SU-DHL-6 (cell line): ENCODE measurements at regions not wholly inside any gene's neighbourhood (a gene's known extent, or its start where the extent isn't known, plus 50 kb on each side); places are given as distances from the start of the nearest gene placed in this dataset.

Experiments
- H2AFZ ChIP-seq: fragments of 200-600 bp; sonication (generic); 2 replicates; pipeline ENCODE4 v1.6.1; 2014; ENCODE audit warnings: low read depth, mild to moderate bottlenecking, moderate library complexity, mixed read lengths, antibody characterized with exemption, low read length; ENCODE audit not compliant: severe bottlenecking
- H3F3A ChIP-seq: fragments of 200-600 bp; shearing (Covaris generic); 2 replicates; pipeline ENCODE4 v1.6.0; 2016; ENCODE audit warnings: antibody characterized with exemption, mild to moderate bottlenecking; ENCODE audit not compliant: insufficient read depth
- H3K27ac ChIP-seq: fragments of 200-600 bp; sonication (generic); 2 replicates; pipeline ENCODE4 v1.5.1; 2016; ENCODE audit warnings: low read depth, mild to moderate bottlenecking, low read length, moderate library complexity, mixed read lengths
- H3K27me3 ChIP-seq: fragments of 200-600 bp; sonication (generic), shearing (Covaris generic); 2 replicates; pipeline ENCODE4 v1.6.0; 2014; ENCODE audit warnings: mild to moderate bottlenecking, low read length
- H3K36me3 ChIP-seq: fragments of 200-600 bp; sonication (generic); 2 replicates; pipeline ENCODE4 v1.6.1; 2014; ENCODE audit warnings: mild to moderate bottlenecking, low read length, mixed read lengths
- H3K4me2 ChIP-seq: fragments of 300-600, 200-600 bp; shearing (Covaris generic), sonication (generic); 2 replicates; pipeline ENCODE4 v1.6.0; 2014; ENCODE audit warnings: low read length, low read depth, mild to moderate bottlenecking; ENCODE audit not compliant: poor library complexity, severe bottlenecking
- H3K4me3 ChIP-seq: fragments of 200-600 bp; sonication (generic); 2 replicates; pipeline ENCODE4 v1.5.1; 2014; ENCODE audit warnings: antibody characterized with exemption, low read length, mild to moderate bottlenecking, mixed read lengths; ENCODE audit not compliant: insufficient read depth, poor library complexity, severe bottlenecking
- H3K79me2 ChIP-seq: fragments of 200-600 bp; sonication (generic); 2 replicates; pipeline ENCODE4 v1.6.1; 2014; ENCODE audit warnings: mild to moderate bottlenecking, low read length, moderate library complexity; ENCODE audit not compliant: insufficient read depth
- H3K9ac ChIP-seq: fragments of 200-600 bp; sonication (generic); 2 replicates; pipeline ENCODE4 v1.7.0; 2014; ENCODE audit warnings: mild to moderate bottlenecking, low read length
- H3K9me2 ChIP-seq: fragments of 200-600 bp; sonication (generic); replicated peaks from 2 replicates; pipeline ENCODE4 v1.6.1; 2014; ENCODE audit warnings: low read length; ENCODE audit not compliant: insufficient read depth
- H3K9me3 ChIP-seq: fragments of 200-600 bp; sonication (generic); 2 replicates; pipeline ENCODE4 v1.6.1; 2014; ENCODE audit warnings: low read length, mixed read lengths; ENCODE audit not compliant: insufficient read depth
- H4K20me1 ChIP-seq: fragments of 200-600 bp; sonication (generic); 2 replicates; pipeline ENCODE4 v1.6.1; 2014; ENCODE audit warnings: low read depth, mild to moderate bottlenecking, antibody characterized with exemption, low read length, moderate library complexity, mixed read lengths
- EZH2phosphoT487 ChIP-seq: fragments of 200-600 bp; sonication (generic), shearing (Covaris generic); conservative IDR thresholded peaks from 2 replicates; pipeline ENCODE4 v1.6.1; 2018; ENCODE audit warnings: mild to moderate bottlenecking, antibody characterized with exemption, low read length, moderate library complexity, mixed read lengths
- TF ChIP-seq, protein P1 (sequence below): fragments of 200-600 bp; sonication (generic); IDR thresholded peaks from one replicate; pipeline ENCODE4 v1.5.1; 2017; ENCODE audit warnings: antibody characterized with exemption, mild to moderate bottlenecking, low read length, moderate library complexity; ENCODE audit not compliant: insufficient read depth, poor library complexity, severe bottlenecking

DNA sequence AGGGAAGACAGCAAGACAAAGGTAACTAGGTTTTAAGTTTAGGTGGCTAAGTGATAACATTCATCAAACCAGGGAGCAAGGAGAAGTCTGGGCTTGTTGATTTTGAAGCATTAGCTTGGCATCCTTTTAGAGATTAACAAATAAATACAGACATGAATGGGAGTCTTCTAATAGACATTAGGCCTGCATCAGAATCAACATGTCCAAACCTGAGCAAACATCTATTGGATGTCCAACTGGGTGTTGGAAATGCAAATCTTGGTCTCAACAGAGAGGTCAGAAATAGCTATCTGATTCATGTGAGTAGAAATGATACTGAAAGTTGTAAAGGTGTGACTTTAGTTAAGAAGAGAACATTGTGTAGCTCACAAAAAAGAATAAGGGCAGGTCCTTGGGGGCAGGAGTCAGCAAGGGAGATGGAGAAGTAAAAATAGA lies 85.5 kb upstream of the RND3 start:
- Histone ChIP-seq H3K9me3 (no peaks in the 10 kb centered on the region), H4K20me1 (no peaks in the 10 kb centered on the region), H3K9ac (no peak overlapping the region), H3K27ac (no peak overlapping the region), H2AFZ (no peak overlapping the region), H3F3A (no peaks in the 10 kb centered on the region), H3K9me2 (no peaks in the 10 kb centered on the region), H3K4me3 (no peak overlapping the region), H3K36me3 (no peaks in the 10 kb centered on the region), H3K27me3 (no peaks in the 10 kb centered on the region), H3K79me2 (no peaks in the 10 kb centered on the region), H3K4me2 (no peak overlapping the region)
- TF ChIP-seq EZH2phosphoT487, result no peak
- TF ChIP-seq, protein P1, sequence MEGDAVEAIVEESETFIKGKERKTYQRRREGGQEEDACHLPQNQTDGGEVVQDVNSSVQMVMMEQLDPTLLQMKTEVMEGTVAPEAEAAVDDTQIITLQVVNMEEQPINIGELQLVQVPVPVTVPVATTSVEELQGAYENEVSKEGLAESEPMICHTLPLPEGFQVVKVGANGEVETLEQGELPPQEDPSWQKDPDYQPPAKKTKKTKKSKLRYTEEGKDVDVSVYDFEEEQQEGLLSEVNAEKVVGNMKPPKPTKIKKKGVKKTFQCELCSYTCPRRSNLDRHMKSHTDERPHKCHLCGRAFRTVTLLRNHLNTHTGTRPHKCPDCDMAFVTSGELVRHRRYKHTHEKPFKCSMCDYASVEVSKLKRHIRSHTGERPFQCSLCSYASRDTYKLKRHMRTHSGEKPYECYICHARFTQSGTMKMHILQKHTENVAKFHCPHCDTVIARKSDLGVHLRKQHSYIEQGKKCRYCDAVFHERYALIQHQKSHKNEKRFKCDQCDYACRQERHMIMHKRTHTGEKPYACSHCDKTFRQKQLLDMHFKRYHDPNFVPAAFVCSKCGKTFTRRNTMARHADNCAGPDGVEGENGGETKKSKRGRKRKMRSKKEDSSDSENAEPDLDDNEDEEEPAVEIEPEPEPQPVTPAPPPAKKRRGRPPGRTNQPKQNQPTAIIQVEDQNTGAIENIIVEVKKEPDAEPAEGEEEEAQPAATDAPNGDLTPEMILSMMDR, result no peak

DNA sequence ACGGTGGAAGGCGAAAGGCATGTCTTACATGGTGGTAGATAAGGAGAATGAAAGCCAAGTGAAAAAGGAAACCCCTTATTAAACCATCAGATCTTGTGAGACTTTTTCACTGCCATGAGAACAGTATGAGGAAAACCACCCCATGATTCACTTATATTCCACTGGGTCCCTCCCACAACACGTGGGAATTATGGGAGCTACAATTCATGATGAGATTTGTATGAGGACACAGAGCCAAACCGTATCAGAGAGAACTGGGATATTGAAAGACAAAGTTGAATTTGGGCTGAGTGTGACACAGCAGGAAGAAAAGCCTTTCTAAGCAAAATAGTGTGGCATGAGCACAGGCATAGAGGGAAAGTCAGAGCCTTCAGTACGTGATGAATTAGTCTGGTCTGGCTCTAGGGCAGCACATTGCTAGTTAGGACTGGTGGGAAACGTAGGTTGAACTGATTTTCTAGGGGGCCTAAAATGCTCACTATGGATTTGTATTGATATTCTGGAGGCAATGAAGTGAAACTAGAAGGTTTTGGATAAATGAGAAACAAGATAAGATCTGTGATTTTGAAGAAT lies 84.8 kb upstream of the RND3 start:
- H3K27ac ChIP-seq, result no peak overlapping the region
- H3K9me2 ChIP-seq, result no peaks in the 10 kb centered on the region
- H2AFZ ChIP-seq, result no peak overlapping the region
- H3F3A ChIP-seq, result no peaks in the 10 kb centered on the region
- H3K4me3 ChIP-seq, result no peak overlapping the region
- no peaks in the 10 kb centered on the region for H3K36me3 ChIP-seq
- H3K9ac ChIP-seq, result no peak overlapping the region
- no peaks in the 10 kb centered on the region for H4K20me1 ChIP-seq
- no peaks in the 10 kb centered on the region for H3K79me2 ChIP-seq
- H3K4me2 ChIP-seq, result no peak overlapping the region
- TF ChIP-seq, protein P1, result no peak
- TF ChIP-seq EZH2phosphoT487, result no peak
- H3K9me3 ChIP-seq, result no peaks in the 10 kb centered on the region
- H3K27me3 ChIP-seq, result no peaks in the 10 kb centered on the region

DNA sequence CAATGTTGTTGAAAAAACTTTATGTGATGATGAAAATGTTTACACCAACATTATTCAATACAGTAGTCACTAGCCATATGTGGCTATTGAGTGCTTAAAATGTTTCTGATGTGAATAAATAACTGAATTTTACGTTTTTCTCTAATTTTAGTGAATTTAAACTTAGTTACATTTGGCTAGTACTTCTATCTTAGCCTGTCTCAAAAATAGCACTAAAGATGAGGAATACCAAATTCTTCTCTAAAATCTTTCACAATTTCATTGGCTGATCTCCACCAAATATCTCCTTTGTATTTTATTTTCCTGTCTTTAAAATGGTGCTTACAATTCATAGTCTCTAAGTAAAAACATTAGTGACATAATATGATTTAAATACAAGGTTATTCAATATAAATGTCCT lies 83.7 kb upstream of the RND3 start:
- H3K27me3 ChIP-seq, result no peaks in the 10 kb centered on the region
- no peak overlapping the region for H2AFZ ChIP-seq
- H3K27ac ChIP-seq, result no peak overlapping the region
- no peaks in the 10 kb centered on the region for H3K79me2 ChIP-seq
- H3K9ac ChIP-seq, result no peak overlapping the region
- no peak overlapping the region for H3K4me3 ChIP-seq
- H3K9me2 ChIP-seq, result no peaks in the 10 kb centered on the region
- H3K9me3 ChIP-seq, result no peaks in the 10 kb centered on the region
- H3K36me3 ChIP-seq, result no peaks in the 10 kb centered on the region
- no peaks in the 10 kb centered on the region for H4K20me1 ChIP-seq
- H3F3A ChIP-seq, result no peaks in the 10 kb centered on the region
- H3K4me2 ChIP-seq, result no peak overlapping the region
- no peak for TF ChIP-seq EZH2phosphoT487
- TF ChIP-seq, protein P1, result no peak
